DOHH2 (cell line): ENCODE measurements at regions not wholly inside any gene's neighbourhood (a gene's known extent, or its start where the extent isn't known, plus 50 kb on each side); places are given as distances from the start of the nearest gene placed in this dataset.

Experiments
- H3F3A ChIP-seq: fragments of 200-600 bp; sonication (generic), shearing (Covaris generic); 2 replicates; pipeline ENCODE4 v1.6.0; 2016; ENCODE audit warnings: antibody characterized with exemption, mild to moderate bottlenecking; ENCODE audit not compliant: control insufficient read depth, insufficient read depth
- H3K27ac ChIP-seq: fragments of 200-600 bp; sonication (generic); 2 replicates; pipeline ENCODE4 v1.5.1; 2014; ENCODE audit warnings: low read depth, mild to moderate bottlenecking, low read length, moderate library complexity
- H3K27me3 ChIP-seq: fragments of 200-600 bp; sonication (generic); 2 replicates; pipeline ENCODE4 v1.6.1; 2014; ENCODE audit warnings: mild to moderate bottlenecking, low read length, mixed read lengths; ENCODE audit not compliant: control insufficient read depth
- H3K36me3 ChIP-seq: fragments of 200-600 bp; sonication (generic); 2 replicates; pipeline ENCODE4 v1.6.1; 2014; ENCODE audit warnings: mild to moderate bottlenecking, low read length, moderate library complexity, mixed read lengths; ENCODE audit not compliant: control insufficient read depth
- H3K4me1 ChIP-seq: fragments of 200-600 bp; sonication (generic); 2 replicates; pipeline ENCODE4 v1.6.1; 2014; ENCODE audit warnings: mild to moderate bottlenecking, low read length, mixed read lengths; ENCODE audit not compliant: control insufficient read depth
- H3K4me2 ChIP-seq: fragments of 200-600 bp; sonication (generic); 2 replicates; pipeline ENCODE4 v1.6.0; 2014; ENCODE audit warnings: mild to moderate bottlenecking, low read length, moderate library complexity
- H3K4me3 ChIP-seq: fragments of 200-600 bp; sonication (generic); 2 replicates; pipeline ENCODE4 v1.5.1; 2014; ENCODE audit warnings: mild to moderate bottlenecking, low read length, mixed read lengths
- H3K79me2 ChIP-seq: fragments of 200-600 bp; sonication (generic); 2 replicates; pipeline ENCODE4 v1.6.1; 2014; ENCODE audit warnings: mild to moderate bottlenecking, low read length, mixed read lengths; ENCODE audit not compliant: control insufficient read depth
- H3K9me2 ChIP-seq: fragments of 200-600 bp; sonication (generic); replicated peaks from 2 replicates; pipeline ENCODE4 v1.6.1; 2014; ENCODE audit warnings: mild to moderate bottlenecking, low read length, mixed read lengths; ENCODE audit not compliant: control insufficient read depth
- H3K9me3 ChIP-seq: fragments of 200-600 bp; sonication (generic); 2 replicates; pipeline ENCODE4 v1.6.1; 2014; ENCODE audit warnings: antibody characterized with exemption, low read length, mixed read lengths; ENCODE audit not compliant: control insufficient read depth, insufficient read depth
- H4K20me1 ChIP-seq: fragments of 200-600 bp; sonication (generic); 2 replicates; pipeline ENCODE4 v1.6.0; 2014; ENCODE audit warnings: low read depth, mild to moderate bottlenecking, antibody characterized with exemption, low read length, moderate library complexity; ENCODE audit not compliant: control insufficient read depth, insufficient read depth
- CTCF ChIP-seq: fragments of 200-600 bp; sonication (generic); IDR thresholded peaks from one replicate; pipeline ENCODE4 v1.5.1; 2014; ENCODE audit warnings: antibody characterized with exemption, mild to moderate bottlenecking, low read depth, low read length; ENCODE audit not compliant: poor library complexity, severe bottlenecking
- EZH2phosphoT487 ChIP-seq: fragments of 200-600 bp; sonication (generic); IDR thresholded peaks from 2 replicates; pipeline ENCODE4 v1.6.1; 2017; ENCODE audit warnings: borderline replicate concordance, mild to moderate bottlenecking, antibody characterized with exemption, low read length, moderate library complexity, mixed read lengths

- Histone ChIP-seq H3K9me2 (no peaks in the 10 kb centered on the region), H3K4me1 (no peaks in the 10 kb centered on the region), H3K4me2 (no peak overlapping the region)
These were observed 245.6 kb upstream of the DAB2 start for GRCh38 chr5:39670391-39670790.

GRCh38 chr5:39668980-39669379 is 244.2 kb upstream of the DAB2 start:
- Histone ChIP-seq H3F3A (no peaks in the 10 kb centered on the region), H3K4me2 (no peak overlapping the region), H3K9me2 (no peaks in the 10 kb centered on the region), H4K20me1 (no peaks in the 10 kb centered on the region), H3K27ac (no peak overlapping the region), H3K4me1 (no peaks in the 10 kb centered on the region), H3K4me3 (no peak overlapping the region), H3K79me2 (no peaks in the 10 kb centered on the region), H3K9me3 (no peaks in the 10 kb centered on the region; the same call in 1 of the 2 replicates), H3K27me3 (no peaks in the 10 kb centered on the region), H3K36me3 (no peaks in the 10 kb centered on the region)
- TF ChIP-seq CTCF (no peak), EZH2phosphoT487 (no peak)

More at GRCh38 chr5:39670391-39670790, 245.6 kb upstream of the DAB2 start:
- Histone ChIP-seq H3K27me3 (no peaks in the 10 kb centered on the region), H3K36me3 (no peaks in the 10 kb centered on the region), H3K4me3 (no peak overlapping the region), H3K27ac (no peak overlapping the region), H3K79me2 (no peaks in the 10 kb centered on the region), H3F3A (no peaks in the 10 kb centered on the region), H3K9me3 (no peaks in the 10 kb centered on the region), H4K20me1 (no peaks in the 10 kb centered on the region)
- TF ChIP-seq CTCF (no peak), EZH2phosphoT487 (no peak)

GRCh38 chr5:39665328-39665727 is 240.5 kb upstream of the DAB2 start:
- H3K9me2 ChIP-seq: no peaks in the 10 kb centered on the region
- H3K9me3 ChIP-seq: no peaks in the 10 kb centered on the region; the same call in 1 of the 2 replicates
- no peaks in the 10 kb centered on the region for H3K36me3 ChIP-seq
- no peak overlapping the region for H3K27ac ChIP-seq
- no peak overlapping the region for H3K4me3 ChIP-seq
- H3K4me2 ChIP-seq: no peak overlapping the region
- H3K79me2 ChIP-seq: no peaks in the 10 kb centered on the region
- H4K20me1 ChIP-seq: no peaks in the 10 kb centered on the region
- TF ChIP-seq CTCF: no peak
- H3K27me3 ChIP-seq: no peaks in the 10 kb centered on the region
- no peaks in the 10 kb centered on the region for H3K4me1 ChIP-seq
- H3F3A ChIP-seq: no peaks in the 10 kb centered on the region

- TF ChIP-seq CTCF (no peak), EZH2phosphoT487 (no peak)
- Histone ChIP-seq H4K20me1 (no peaks in the 10 kb centered on the region), H3K9me2 (no peaks in the 10 kb centered on the region), H3K79me2 (no peaks in the 10 kb centered on the region), H3F3A (no peaks in the 10 kb centered on the region), H3K27ac (no peak overlapping the region), H3K36me3 (no peaks in the 10 kb centered on the region), H3K4me2 (no peak overlapping the region), H3K4me3 (no peak overlapping the region), H3K9me3 (no peaks in the 10 kb centered on the region; the same call in 1 of the 2 replicates), H3K4me1 (no peaks in the 10 kb centered on the region), H3K27me3 (no peaks in the 10 kb centered on the region)
These were observed 238.2 kb upstream of the DAB2 start for GRCh38 chr5:39662945-39663344.
